Vagina (tissue), 2 donors: ENCODE measurements at regions not wholly inside any gene's neighbourhood (a gene's known extent, or its start where the extent isn't known, plus 50 kb on each side); places are given as distances from the start of the nearest gene placed in this dataset.

Experiments used
- DNase-seq, 2 donors: peaks; one replicate each; pipeline ENCODE4 v3.0.0-alpha.2; 2017; ENCODE audit errors: extremely low spot score in 2 of 2
- H3K27ac ChIP-seq: fragments of 200-600 bp; sonication (generic); one replicate; pipeline ENCODE4 v1.5.1; 2019
- H3K27me3 ChIP-seq: fragments of 200-600 bp; sonication (generic); one replicate; pipeline ENCODE4 v1.5.1; 2019
- H3K36me3 ChIP-seq, 2 donors: fragments of 200-600 bp; sonication (generic); one replicate each; pipeline ENCODE4 v1.5.1; 2017 to 2019
- H3K4me1 ChIP-seq: fragments of 200-600 bp; sonication (generic); one replicate; pipeline ENCODE4 v1.5.1; 2019
- H3K4me3 ChIP-seq, 2 donors: fragments of 200-600 bp; sonication (generic); 1 replicate in 1 of 2; 2 replicates in 1 of 2; pipeline ENCODE4 v1.5.1; 2016 to 2019
- H3K9me3 ChIP-seq: fragments of 200-600 bp; sonication (generic); one replicate; pipeline ENCODE4 v1.5.1; 2019
- POLR2A ChIP-seq, 2 donors: fragments of 450-650 bp; IDR thresholded peaks; one replicate each; pipeline ENCODE4 v1.6.1; 2017; ENCODE audit warnings: antibody characterized with exemption in 2 of 2, mild to moderate bottlenecking in 2 of 2, moderate library complexity in 2 of 2
- POLR2AphosphoS5 ChIP-seq, 2 donors: sonication (generic); formaldehyde crosslinking; IDR thresholded peaks; one replicate each; pipeline ENCODE4 v1.9.0; 2017; ENCODE audit warnings: antibody characterized with exemption in 2 of 2, mild to moderate bottlenecking in 2 of 2, low read depth in 1 of 2; ENCODE audit not compliant: insufficient read depth in 1 of 2
- intact Hi-C: fragments of 100-400 bp; cut with DNase I; formaldehyde crosslinking; loops from one replicate; pipeline ENCODE4 v1.15.1; 2023
- TF ChIP-seq, protein P1 (sequence below), 3 experiments: fragments of 450-650 bp in 2 of 3; fragments of 200-600 bp in 1 of 3; sonication (generic) in 1 of 3; IDR thresholded peaks; one replicate each; pipeline ENCODE4 v1.5.1; 2017 to 2019; ENCODE audit warnings: antibody characterized with exemption in 3 of 3, mild to moderate bottlenecking in 2 of 3, moderate library complexity in 2 of 3

DNA sequence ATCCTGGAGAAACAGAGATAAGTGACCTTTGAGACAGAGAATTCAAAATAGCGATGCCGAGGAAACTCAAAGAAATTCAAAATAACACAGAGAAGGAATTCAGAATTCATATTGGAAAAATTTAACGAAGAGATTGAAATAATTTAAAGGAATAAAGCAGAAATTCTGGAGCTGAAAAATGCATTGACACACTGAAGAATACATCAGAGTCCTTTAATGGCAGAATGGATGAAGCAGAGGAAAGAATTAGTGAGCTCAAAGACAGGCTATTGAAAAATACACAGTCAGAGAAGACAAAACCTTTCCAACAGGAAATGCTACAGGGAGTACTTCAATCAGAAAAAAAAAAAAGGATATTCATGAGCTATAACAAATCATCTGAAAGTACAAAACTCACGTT is 185.8 kb downstream of the PARM1 start:
- Histone ChIP-seq H3K4me1 (no peaks in the 10 kb centered on the region), H3K36me3 (no peaks in the 10 kb centered on the region), H3K4me3 (no peak overlapping the region), H3K9me3 (no peaks in the 10 kb centered on the region), H3K27me3 (no peaks in the 10 kb centered on the region), H3K27ac (no peak overlapping the region)
- intact Hi-C loops: no loop called here
- TF ChIP-seq, protein P1, sequence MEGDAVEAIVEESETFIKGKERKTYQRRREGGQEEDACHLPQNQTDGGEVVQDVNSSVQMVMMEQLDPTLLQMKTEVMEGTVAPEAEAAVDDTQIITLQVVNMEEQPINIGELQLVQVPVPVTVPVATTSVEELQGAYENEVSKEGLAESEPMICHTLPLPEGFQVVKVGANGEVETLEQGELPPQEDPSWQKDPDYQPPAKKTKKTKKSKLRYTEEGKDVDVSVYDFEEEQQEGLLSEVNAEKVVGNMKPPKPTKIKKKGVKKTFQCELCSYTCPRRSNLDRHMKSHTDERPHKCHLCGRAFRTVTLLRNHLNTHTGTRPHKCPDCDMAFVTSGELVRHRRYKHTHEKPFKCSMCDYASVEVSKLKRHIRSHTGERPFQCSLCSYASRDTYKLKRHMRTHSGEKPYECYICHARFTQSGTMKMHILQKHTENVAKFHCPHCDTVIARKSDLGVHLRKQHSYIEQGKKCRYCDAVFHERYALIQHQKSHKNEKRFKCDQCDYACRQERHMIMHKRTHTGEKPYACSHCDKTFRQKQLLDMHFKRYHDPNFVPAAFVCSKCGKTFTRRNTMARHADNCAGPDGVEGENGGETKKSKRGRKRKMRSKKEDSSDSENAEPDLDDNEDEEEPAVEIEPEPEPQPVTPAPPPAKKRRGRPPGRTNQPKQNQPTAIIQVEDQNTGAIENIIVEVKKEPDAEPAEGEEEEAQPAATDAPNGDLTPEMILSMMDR (IDR thresholded peaks at IDR 0.05): no peak
- TF ChIP-seq POLR2AphosphoS5 (IDR thresholded peaks at IDR 0.05; ENCODE audit: insufficient read depth in 1 of 2, low read depth in 1 of 2): no peak
- TF ChIP-seq POLR2A (IDR thresholded peaks at IDR 0.05): no peak
- no peak for DNase-seq

DNA sequence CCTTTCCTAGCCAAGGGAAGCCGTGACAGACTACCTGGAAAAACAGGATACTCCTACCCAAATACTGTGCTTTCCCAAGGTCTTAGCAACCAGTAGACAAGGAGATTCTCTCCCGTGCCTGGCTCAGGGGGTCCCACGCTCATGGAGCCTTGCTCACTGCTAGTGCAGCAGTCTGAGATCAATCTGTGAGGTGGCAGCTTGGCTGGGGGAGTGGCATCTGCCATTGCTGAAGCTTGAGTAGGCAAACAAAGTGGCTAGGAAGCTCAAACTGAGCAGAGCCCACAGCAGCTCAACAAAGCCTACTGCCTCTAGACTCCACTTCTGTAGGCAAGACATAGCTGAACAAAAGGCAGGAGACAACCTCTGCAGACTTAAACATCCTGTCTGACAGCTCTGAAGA is 177.1 kb downstream of the PARM1 start:
- Histone ChIP-seq H3K4me1 (no peaks in the 10 kb centered on the region), H3K9me3 (no peaks in the 10 kb centered on the region), H3K36me3 (no peaks in the 10 kb centered on the region), H3K4me3 (no peak overlapping the region), H3K27ac (no peak overlapping the region), H3K27me3 (no peaks in the 10 kb centered on the region)
- TF ChIP-seq, protein P1 (IDR thresholded peaks at IDR 0.05): no peak
- TF ChIP-seq POLR2A (IDR thresholded peaks at IDR 0.05): no peak
- no peak for TF ChIP-seq POLR2AphosphoS5 (IDR thresholded peaks at IDR 0.05; ENCODE audit: insufficient read depth in 1 of 2, low read depth in 1 of 2)
- no peak for DNase-seq
- intact Hi-C loops: no loop called here

DNA sequence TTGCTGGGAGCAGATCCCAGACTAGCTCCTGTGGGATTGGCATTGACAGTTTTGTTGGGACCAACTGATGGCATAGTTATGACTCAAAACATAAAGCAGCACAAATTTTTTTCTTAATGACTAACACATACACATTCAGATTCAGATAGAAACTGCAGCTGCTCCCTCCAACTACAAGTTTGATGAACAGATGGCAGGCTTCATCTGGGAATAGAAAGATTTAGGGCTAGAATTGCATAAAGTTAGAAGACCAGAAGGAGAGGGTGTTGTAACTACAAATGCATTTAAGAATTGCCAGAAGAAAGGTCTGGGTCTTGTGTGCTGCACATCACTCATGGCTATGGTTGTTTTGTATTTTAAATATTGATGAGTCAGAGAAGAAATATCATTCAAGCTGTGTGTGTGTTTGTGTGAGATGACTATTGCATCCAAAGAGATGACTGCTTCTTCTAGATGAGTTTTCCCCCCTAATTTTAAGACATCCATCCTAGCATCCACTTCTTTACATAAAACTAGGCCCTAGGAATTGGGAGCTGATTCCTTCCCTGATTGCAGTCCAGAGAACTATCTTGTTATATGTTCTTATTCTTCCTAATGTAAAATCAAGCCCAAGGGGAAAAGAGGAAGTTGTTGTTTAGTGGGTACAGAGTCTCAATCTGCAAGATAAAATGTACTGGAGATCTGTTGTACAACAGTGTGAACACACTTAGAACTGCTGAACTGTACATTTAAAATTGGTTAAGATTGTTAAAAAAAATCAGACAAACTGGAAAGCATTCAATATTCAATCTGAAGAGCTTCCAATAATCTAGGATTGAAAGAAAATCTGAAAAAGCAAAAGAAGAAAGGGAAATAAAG is 175.1 kb downstream of the PARM1 start:
- no peak for DNase-seq
- H3K4me3 ChIP-seq: no peak overlapping the region
- no peaks in the 10 kb centered on the region for H3K9me3 ChIP-seq
- no peaks in the 10 kb centered on the region for H3K27me3 ChIP-seq
- TF ChIP-seq POLR2A (IDR thresholded peaks at IDR 0.05): no peak
- no peak for TF ChIP-seq POLR2AphosphoS5 (IDR thresholded peaks at IDR 0.05; ENCODE audit: insufficient read depth in 1 of 2, low read depth in 1 of 2)
- TF ChIP-seq, protein P1 (IDR thresholded peaks at IDR 0.05): no peak
- no peaks in the 10 kb centered on the region for H3K36me3 ChIP-seq
- H3K4me1 ChIP-seq: no peaks in the 10 kb centered on the region
- no peak overlapping the region for H3K27ac ChIP-seq
- intact Hi-C loops: no loop called here

DNA sequence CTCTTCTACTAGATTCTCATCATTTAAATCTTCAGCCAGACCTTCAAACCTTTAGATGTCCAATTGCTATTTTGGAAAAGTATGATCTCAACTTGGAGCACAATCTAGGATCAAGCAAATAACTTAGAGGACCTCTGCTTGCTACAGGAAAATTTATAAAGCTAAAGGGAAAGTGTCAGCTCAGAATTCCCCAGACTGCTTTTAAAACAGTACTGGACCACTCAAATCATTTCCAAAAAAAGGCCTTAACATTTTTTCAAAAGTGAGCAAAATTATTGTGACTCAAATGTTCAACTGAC is 169.8 kb downstream of the PARM1 start:
- Histone ChIP-seq H3K4me3 (no peak overlapping the region), H3K27me3 (no peaks in the 10 kb centered on the region), H3K4me1 (no peaks in the 10 kb centered on the region), H3K36me3 (no peaks in the 10 kb centered on the region), H3K9me3 (no peaks in the 10 kb centered on the region), H3K27ac (no peak overlapping the region)
- no peak for DNase-seq
- intact Hi-C loops: no loop called here
- TF ChIP-seq POLR2AphosphoS5 (IDR thresholded peaks at IDR 0.05; ENCODE audit: insufficient read depth in 1 of 2, low read depth in 1 of 2): no peak
- TF ChIP-seq, protein P1 (IDR thresholded peaks at IDR 0.05): no peak
- TF ChIP-seq POLR2A (IDR thresholded peaks at IDR 0.05): no peak
